Smooth muscle cell (in vitro differentiated cells): ENCODE measurements at regions not wholly inside any gene's neighbourhood (a gene's known extent, or its start where the extent isn't known, plus 50 kb on each side); places are given as distances from the start of the nearest gene placed in this dataset.

Experiments used
- DNase-seq: peaks from one replicate; lab custom pipeline; 2025; ENCODE audit not compliant: unreplicated experiment; lab: John Stamatoyannopoulos, UW
- H2AFZ ChIP-seq: fragments of 200-600 bp; sonication (generic); 2 replicates; pipeline ENCODE4 v1.6.0; 2016; ENCODE audit warnings: antibody characterized with exemption, low read depth, mild to moderate bottlenecking
- H3F3A ChIP-seq: fragments of 200-600 bp; sonication (generic); 2 replicates; pipeline ENCODE4 v1.6.0; 2017; ENCODE audit warnings: antibody characterized with exemption, low read depth
- H3K27ac ChIP-seq: fragments of 200-600 bp; sonication (generic); 2 replicates; pipeline ENCODE4 v1.5.1; 2016; ENCODE audit warnings: low read depth, mild to moderate bottlenecking
- H3K27me3 ChIP-seq: fragments of 200-600 bp; sonication (generic); 2 replicates; pipeline ENCODE4 v1.6.1; 2016; ENCODE audit warnings: low read depth, mild to moderate bottlenecking
- H3K36me3 ChIP-seq: fragments of 200-600 bp; sonication (generic); 2 replicates; pipeline ENCODE4 v1.5.1; 2016; ENCODE audit warnings: low read depth
- H3K4me1 ChIP-seq: fragments of 200-600 bp; sonication (generic); 2 replicates; pipeline ENCODE4 v1.5.1; 2016; ENCODE audit warnings: low read depth
- H3K4me2 ChIP-seq: fragments of 200-600 bp; sonication (generic); 2 replicates; pipeline ENCODE4 v1.6.0; 2016; ENCODE audit warnings: mild to moderate bottlenecking
- H3K4me3 ChIP-seq: fragments of 200-600 bp; sonication (generic); 2 replicates; pipeline ENCODE4 v1.5.1; 2016; ENCODE audit warnings: mild to moderate bottlenecking
- H3K79me2 ChIP-seq: fragments of 200-600 bp; sonication (generic); 2 replicates; pipeline ENCODE4 v1.6.0; 2016; ENCODE audit warnings: low read depth, mild to moderate bottlenecking
- H3K9ac ChIP-seq: fragments of 200-600 bp; sonication (generic); 2 replicates; pipeline ENCODE4 v1.6.0; 2016; ENCODE audit warnings: low read depth
- H3K9me3 ChIP-seq: fragments of 200-600 bp; sonication (generic); replicated peaks from 2 replicates; pipeline ENCODE4 v1.5.1; 2016; ENCODE audit warnings: low read depth
- H4K20me1 ChIP-seq: fragments of 200-600 bp; sonication (generic); 2 replicates; pipeline ENCODE4 v1.6.0; 2016; ENCODE audit warnings: low read depth
- WGBS: methylation state at CpG from one replicate; pipeline ENCODE4 v1.1.7; 2016; ENCODE audit warnings: low lambda C conversion rate; 5-methylcytosine and 5-hydroxymethylcytosine counted together
- TF ChIP-seq, protein P1 (sequence below): fragments of 200-600 bp; sonication (generic); IDR thresholded peaks from 2 replicates; pipeline ENCODE4 v1.5.1; 2017; ENCODE audit warnings: borderline replicate concordance, mild to moderate bottlenecking, antibody characterized with exemption; ENCODE audit not compliant: insufficient read depth, poor library complexity, severe bottlenecking

DNA sequence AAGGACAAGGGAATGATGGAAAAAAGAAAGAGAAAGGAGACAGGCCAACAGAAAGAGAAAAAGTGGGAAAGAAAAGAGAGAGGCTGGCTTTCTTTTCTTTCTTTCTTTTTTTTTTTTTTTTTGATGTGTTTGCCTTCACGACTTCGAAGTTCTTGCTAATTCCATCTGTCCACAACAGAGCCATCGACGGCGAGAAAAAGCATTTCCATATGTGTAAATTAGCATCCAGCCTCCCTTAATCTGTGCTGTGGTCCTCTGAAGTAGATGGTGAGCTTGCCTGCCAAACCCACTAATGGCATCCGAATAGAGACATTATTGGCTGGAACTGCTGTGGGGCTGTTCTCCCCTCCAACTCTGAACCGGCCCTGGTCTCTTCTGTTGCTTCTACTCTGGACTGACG lies 997.4 kb downstream of the BCL11B start:
- H3K79me2 ChIP-seq: no peaks in the 10 kb centered on the region
- no peak overlapping the region for H3K4me3 ChIP-seq
- no peaks in the 10 kb centered on the region for H3K27me3 ChIP-seq
- H3K4me2 ChIP-seq: no peak overlapping the region
- no peak overlapping the region for H2AFZ ChIP-seq
- H3F3A ChIP-seq: no peaks in the 10 kb centered on the region
- DNase-seq: no peak
- H3K9ac ChIP-seq: no peak overlapping the region
- TF ChIP-seq, protein P1, sequence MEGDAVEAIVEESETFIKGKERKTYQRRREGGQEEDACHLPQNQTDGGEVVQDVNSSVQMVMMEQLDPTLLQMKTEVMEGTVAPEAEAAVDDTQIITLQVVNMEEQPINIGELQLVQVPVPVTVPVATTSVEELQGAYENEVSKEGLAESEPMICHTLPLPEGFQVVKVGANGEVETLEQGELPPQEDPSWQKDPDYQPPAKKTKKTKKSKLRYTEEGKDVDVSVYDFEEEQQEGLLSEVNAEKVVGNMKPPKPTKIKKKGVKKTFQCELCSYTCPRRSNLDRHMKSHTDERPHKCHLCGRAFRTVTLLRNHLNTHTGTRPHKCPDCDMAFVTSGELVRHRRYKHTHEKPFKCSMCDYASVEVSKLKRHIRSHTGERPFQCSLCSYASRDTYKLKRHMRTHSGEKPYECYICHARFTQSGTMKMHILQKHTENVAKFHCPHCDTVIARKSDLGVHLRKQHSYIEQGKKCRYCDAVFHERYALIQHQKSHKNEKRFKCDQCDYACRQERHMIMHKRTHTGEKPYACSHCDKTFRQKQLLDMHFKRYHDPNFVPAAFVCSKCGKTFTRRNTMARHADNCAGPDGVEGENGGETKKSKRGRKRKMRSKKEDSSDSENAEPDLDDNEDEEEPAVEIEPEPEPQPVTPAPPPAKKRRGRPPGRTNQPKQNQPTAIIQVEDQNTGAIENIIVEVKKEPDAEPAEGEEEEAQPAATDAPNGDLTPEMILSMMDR: no peak
- H3K9me3 ChIP-seq: no peaks in the 10 kb centered on the region
- H3K27ac ChIP-seq: no peak overlapping the region
- no peaks in the 10 kb centered on the region for H4K20me1 ChIP-seq
- no peaks in the 10 kb centered on the region for H3K4me1 ChIP-seq
- 93% methylated on average over 8 of the region's 8 CpGs for WGBS
- no peaks in the 10 kb centered on the region for H3K36me3 ChIP-seq

DNA sequence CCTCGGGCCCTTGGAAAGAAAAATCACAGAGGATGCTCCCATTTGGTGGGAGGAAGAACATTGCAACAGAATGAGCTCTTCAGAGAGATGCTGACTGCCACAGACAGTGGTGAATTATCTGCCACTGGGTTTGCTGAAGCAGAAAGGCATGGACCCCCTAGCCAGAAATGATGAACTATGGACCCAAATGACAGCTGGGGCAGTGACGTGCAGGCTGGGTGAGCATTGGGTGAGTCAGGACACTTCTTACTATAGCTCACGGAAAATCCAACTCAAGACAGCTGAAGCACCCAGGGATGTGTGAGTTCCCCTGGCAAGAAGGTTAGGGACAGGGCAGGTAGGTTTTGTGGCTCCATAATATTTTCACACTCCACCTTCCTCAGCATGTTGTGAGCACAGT lies 993.2 kb downstream of the BCL11B start:
- no peak for DNase-seq
- H4K20me1 ChIP-seq: no peaks in the 10 kb centered on the region
- H3K4me3 ChIP-seq: no peak overlapping the region
- H3K4me1 ChIP-seq: no peaks in the 10 kb centered on the region
- H3K36me3 ChIP-seq: no peaks in the 10 kb centered on the region
- WGBS: 77% methylated on average over 3 of the region's 3 CpGs
- no peak overlapping the region for H3K4me2 ChIP-seq
- no peaks in the 10 kb centered on the region for H3K27me3 ChIP-seq
- no peaks in the 10 kb centered on the region for H3K79me2 ChIP-seq
- no peak overlapping the region for H3K27ac ChIP-seq
- no peak overlapping the region for H3K9ac ChIP-seq
- no peaks in the 10 kb centered on the region for H3K9me3 ChIP-seq
- no peak overlapping the region for H2AFZ ChIP-seq
- no peaks in the 10 kb centered on the region for H3F3A ChIP-seq
- TF ChIP-seq, protein P1: no peak

DNA sequence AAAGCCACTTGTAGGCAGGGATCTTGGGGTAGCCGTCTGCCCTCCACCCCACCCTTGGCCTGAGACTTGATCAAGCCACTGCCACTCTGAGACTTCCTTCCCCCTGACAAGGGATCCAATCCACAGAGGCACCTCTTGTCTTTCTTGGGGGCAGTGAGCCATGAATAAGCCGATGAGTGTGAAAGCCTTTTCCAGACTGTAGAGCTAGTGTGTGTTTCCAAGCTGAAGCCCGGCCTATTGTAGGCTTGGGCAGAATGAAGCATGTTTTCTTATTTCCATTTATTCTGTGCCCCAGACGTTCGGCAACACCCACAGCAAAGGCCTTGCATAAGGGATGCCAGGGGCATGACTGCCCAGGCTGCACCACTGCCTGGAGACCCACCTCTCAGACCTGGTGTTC lies 991.6 kb downstream of the BCL11B start:
- H3K4me1 ChIP-seq: no peaks in the 10 kb centered on the region

DNA sequence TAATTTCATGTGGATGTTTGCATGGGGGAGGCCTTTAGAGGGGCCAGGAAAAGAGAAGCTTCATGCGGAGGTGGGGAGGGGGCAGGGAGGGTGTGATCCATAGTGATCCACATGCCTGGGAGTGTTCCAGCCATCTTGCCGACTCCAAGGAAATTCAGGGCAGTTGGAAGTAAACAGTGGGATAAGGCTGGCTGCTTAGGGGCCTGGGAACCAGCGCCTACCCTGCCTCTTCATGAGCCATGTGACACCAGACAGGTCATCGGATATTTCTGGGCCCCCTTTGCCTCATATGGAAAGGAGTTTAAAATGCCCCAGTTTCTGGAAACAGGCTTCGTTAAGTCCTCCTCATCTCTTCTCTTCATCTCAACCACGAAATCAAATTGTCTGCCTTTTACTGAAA lies 983.2 kb downstream of the BCL11B start:
- no peaks in the 10 kb centered on the region for H3K9me3 ChIP-seq
- no peaks in the 10 kb centered on the region for H4K20me1 ChIP-seq
- no peak overlapping the region for H3K4me2 ChIP-seq
- no peak overlapping the region for H3K4me3 ChIP-seq
- H3F3A ChIP-seq: no peaks in the 10 kb centered on the region
- H3K9ac ChIP-seq: no peak overlapping the region
- no peak for DNase-seq
- H3K27ac ChIP-seq: no peak overlapping the region
- TF ChIP-seq, protein P1: no peak
- H3K27me3 ChIP-seq: no peaks in the 10 kb centered on the region
- 88% methylated on average over 6 of the region's 6 CpGs for WGBS
- H3K79me2 ChIP-seq: no peaks in the 10 kb centered on the region
- no peaks in the 10 kb centered on the region for H3K4me1 ChIP-seq
- no peaks in the 10 kb centered on the region for H3K36me3 ChIP-seq
- no peak overlapping the region for H2AFZ ChIP-seq

More for the DNA sequence above, 991.6 kb downstream of the BCL11B start:
- Histone ChIP-seq H3K9ac (no peak overlapping the region), H3F3A (no peaks in the 10 kb centered on the region), H2AFZ (no peak overlapping the region), H3K4me2 (no peak overlapping the region), H3K27me3 (no peaks in the 10 kb centered on the region), H4K20me1 (no peaks in the 10 kb centered on the region), H3K4me3 (no peak overlapping the region), H3K79me2 (no peaks in the 10 kb centered on the region), H3K36me3 (no peaks in the 10 kb centered on the region), H3K27ac (no peak overlapping the region), H3K9me3 (no peaks in the 10 kb centered on the region)
- TF ChIP-seq, protein P1: no peak
- DNase-seq: no peak
- 84% methylated on average over 5 of the region's 5 CpGs for WGBS
